Caki2 (cell line): ENCODE measurements at regions not wholly inside any gene's neighbourhood (a gene's known extent, or its start where the extent isn't known, plus 50 kb on each side); places are given as distances from the start of the nearest gene placed in this dataset.
A peak's percentile ranks its signal among the peaks of the same experiment; 100 is the strongest.
"Not testable (repeated sequence)": the region's sequence is repeated elsewhere in the genome, so short reads cannot be mapped to it uniquely, and the experiment has no call there.

ENCODE experiments used
- DNase-seq: peaks from one replicate; pipeline ENCODE4 v3.0.0-alpha.2; 2015; ENCODE audit warnings: low read depth
- in situ Hi-C: cut with HindIII; loops from 2 replicates; pipeline ENCODE4 v1.10.0; 2016; ENCODE audit warnings: low sequenced_read_pairs, low pct_unique_long_range_greater_than_20kb, mixed read lengths

DNA sequence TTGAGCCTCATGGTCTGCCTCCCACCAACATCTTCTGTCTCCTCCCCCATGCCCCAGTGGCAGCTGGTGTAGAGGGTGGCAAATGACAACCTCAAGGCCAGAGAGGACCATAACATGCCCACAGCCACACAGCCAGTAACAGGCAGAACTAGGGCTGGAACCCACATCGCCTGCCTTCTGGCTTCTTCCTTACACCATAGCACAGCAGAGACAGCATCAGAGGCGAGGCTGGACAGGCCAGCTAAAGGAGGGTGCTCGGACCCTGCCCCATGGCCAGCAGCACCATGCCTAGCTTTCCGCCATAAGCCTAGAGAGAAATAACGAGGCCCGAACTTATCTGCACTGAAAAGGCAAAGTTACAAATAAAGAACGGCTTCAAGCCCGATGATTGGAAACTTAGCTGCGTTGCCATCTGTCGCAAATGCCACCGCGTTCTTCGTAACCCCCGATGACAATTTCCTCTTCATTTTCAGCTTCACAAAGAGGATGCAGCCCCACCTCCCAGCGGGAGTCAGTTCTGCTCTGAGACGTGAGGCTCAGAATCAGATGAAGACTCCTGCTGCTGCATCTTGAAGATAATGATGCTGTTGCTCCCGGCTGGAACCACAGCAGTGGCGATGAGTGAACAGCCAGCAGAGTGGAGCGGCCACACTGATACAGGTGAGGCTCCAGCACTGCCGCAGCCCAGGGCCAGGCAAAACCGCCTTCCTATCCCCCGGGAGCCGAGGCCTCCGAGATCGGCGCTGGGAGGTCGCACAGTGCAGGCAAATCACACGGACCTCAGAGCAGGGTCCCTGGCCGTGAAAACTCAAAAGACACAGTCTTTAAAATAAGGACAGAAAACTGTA, 73.8 kb upstream of the RTL6 start:
- in situ Hi-C loops, result no loop called here
- DNase-seq, result no peak

DNA sequence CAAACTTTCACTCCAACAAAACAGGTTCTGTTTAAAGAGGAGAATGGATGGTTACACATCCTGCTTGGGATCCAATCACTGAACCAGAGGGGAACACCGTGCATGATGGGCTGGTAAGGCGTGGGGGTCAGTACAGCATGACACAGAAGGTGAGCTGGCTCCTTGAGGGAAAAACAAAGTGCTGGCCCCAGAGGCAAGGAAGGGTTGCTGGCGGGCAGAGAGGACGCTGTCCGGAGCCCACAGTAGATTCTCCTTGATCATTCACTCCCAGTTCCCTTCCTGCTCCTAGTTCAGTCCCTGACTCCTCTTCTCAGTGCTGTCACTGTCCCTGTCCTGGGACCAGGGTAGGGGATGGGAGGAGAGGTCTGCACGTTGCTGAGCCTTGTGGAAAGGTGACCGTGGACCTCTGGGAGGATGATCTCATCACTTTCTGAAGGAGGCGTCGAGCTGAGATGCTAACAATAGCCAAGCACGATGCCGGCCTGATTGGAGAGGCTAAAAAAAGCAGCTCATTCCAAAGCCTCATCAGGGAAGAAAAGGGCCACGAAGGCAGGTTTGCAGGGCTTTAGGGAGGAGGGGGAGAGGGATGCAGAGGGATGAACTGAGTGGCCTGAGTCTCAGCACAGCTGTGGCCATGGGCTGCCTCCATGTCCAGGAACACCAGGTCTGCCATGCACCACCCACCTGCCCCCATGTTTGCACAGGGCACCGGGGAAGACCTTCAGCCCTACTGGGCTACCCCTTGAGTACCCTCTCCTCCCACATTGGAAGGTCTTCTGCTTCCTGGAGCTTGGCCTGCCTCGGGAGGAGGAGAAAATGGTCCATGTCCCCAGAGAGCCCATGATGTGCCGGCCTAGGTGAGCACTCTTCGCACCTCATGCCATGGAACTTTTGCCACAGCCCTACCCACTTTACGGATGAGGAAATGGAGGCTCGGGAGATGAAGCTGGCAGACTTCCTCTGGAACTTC, 72.7 kb upstream of the RTL6 start:
- no peak for DNase-seq
- in situ Hi-C loops, result no loop called here

DNA sequence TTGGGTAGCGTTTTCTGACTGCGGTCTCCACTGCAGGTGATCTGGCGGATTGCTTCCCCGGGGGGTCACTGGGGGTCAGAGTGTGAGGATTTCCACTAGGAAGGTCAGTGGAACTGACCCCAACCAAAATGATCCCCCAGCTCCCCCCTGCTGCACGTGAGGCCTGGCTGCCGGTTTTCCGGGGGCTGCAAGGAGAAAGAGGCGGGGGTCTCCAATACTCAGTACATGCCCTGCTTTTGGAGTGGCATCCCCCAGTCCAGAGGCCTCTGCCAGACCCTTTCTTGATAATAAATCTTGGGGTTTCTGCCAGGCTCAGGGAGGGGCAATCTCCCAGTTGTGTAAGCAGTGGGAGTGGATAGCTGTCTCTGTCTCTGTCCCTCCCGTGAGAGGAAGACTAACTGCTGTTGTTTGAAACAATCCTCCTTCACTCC, 71.5 kb upstream of the RTL6 start:
- DNase-seq, result no peak
- in situ Hi-C loops, result no loop called here

DNA sequence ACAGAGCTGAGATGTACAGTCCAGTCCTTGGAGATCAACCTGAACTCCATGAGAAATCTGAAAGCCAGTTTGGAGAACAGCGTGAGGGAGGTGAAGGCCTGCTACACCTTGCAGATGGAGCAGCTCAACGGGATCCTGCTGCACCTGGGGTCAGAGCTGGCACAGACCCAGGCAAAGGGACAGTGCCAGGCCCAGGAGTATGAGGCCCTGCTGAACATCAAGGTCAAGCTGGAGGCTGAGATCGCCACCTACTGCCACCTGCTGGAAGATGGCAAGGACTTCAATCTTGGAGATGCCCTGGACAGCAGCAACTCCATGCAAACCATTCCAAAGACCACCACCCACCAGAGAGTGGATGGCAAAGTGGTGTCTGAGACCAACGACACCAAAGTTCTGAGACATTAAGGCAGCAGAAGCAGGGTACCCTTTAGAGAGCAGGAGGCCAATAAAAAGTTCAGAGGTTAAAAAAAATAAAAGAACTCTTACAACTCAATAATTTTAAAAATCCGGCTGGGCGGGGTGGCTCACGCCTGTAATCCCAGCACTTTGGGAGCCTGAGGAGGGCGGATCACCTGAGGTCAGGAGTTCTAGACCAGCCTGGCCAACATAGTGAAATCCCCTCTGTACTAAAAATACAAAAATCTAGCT, 69.9 kb upstream of the RTL6 start:
- DNase-seq, result no peak
- in situ Hi-C loops, result no loop called here

DNA sequence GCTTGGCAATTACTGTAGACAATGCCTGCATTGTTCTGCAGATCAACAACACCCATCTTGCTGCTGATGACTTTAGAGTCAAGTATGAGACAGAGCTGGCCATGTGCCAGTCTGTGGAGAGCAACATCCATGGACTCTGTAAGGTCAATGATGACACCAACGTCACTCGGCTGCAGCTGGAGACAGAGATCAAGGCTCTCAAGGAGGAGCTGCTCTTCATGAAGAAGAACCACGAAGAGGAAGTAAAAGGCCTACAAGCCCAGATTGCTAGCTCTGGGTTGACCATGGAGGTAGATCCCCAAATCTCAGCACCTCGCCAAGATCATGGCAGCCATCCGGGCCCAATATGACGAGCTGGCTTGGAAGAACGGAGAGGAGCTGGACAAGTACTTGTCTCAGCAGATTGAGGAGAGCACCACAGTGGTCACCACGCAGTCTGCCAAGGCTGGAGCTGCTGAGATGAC, 69.4 kb upstream of the RTL6 start:
- in situ Hi-C loops, result not testable (repeated sequence)
- peak; percentile 39 for DNase-seq

DNA sequence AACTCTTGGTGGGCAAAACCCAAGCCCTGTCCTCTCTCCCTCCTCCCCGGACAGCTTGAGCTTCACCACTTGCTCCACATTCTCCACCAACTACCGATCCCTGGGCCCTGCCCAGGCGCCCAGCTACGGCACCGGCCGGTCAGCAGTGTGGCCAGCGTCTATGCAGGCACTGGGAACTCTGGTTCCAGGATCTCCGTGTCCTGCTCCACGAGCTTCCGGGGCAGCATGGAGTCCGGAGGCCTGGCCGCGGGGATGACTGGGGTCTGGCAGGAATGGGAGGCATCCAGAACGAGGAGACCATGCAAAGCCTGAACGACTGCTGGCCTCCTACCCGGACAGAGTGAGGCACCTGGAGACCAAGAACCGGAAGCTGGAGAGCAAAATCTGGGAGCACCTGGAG, 68.9 kb upstream of the RTL6 start:
- DNase-seq, result no peak
- in situ Hi-C loops, result no loop called here

DNA sequence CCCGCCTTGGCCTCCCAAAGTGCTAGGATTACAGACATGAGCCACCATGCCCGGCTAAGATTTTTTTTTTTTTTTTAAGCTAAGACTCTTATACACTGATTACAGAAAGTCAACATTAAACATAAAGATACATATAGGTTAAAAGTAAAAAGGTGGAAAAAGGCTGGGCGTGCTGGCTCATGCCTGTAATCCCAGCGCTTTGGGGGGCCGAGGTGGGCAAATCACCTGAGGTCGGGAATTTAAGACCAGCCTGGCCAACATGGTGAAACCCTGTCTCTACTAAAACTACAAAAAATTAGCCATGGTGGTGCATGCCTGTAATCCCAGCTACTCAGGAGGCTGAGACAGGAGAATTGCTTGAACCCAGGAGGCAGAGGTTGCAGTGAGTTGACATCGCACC, 64.6 kb upstream of the RTL6 start:
- in situ Hi-C loops, DNase-seq: not testable (repeated sequence)

DNA sequence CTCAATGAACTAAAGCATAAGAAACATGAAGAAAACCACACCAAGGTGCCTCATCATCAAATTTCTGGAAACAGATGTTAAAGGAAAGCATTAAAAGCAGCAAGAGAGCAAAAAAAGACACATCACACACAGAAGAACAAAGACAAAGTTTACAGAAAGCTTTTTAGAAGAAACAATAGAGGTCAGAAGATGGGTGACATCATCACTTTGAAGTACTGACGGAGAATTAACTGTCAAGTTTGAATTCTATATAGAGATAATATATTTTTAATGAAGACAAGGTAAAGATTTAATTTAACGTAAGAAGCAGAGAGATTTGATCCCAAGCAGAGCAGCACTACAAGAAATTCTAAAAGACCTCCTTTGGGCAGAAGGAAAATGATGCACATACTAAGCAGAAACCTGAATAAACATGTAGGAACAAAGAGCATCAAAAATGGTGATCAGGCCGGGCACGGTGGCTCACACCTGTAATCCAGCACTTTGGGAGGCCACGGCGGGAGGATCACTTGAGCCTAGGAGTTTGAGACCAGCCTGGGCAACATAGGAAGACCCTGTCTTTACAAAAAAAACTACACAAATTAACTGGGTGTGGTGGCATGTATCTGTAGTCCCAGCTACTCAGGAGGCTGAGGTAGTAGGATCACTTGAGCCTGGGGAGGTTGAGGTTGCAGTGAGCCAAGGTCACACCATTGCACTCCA, 63.3 kb upstream of the RTL6 start:
- in situ Hi-C loops, result no loop called here
- DNase-seq, result no peak

DNA sequence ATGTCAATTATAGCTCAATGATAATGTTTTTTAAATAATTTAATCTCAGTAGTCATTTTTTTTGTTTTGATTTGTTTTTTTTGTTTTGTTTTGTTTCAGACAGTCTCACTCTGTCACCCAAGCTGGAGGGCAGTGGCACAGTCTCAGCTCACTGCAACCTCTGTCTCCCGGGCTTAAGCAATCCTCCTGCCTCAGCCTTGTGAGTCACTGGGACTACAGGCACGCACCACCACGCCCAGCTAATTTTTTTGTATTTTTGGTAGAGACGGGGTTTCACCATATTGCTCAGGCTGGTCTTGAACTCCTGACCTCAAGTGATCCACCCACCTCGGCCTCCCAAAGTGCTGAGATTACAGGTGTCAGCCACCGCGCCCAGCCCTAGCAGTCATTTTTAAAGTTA, 60.6 kb upstream of the RTL6 start:
- DNase-seq, in situ Hi-C loops: not testable (repeated sequence)

DNA sequence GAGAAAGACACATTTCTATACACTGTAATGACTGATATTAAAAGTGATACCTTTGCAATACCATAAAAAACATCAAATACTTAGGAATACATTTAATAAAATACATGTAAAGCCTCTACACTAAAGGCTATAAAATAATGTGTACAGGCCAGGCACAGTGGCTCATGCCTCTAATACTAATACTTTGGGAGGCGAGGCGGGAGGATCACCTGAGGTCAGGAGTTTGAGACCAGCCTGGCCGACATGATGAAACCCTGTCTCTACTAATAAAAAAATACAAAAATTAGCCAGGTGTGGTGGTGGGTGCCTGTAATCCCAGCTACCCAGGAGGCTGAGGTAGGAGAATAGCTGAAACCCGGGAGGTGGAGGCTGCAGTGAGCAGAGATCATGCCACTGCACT, 59.8 kb upstream of the RTL6 start:
- DNase-seq, in situ Hi-C loops: not testable (repeated sequence)

DNA sequence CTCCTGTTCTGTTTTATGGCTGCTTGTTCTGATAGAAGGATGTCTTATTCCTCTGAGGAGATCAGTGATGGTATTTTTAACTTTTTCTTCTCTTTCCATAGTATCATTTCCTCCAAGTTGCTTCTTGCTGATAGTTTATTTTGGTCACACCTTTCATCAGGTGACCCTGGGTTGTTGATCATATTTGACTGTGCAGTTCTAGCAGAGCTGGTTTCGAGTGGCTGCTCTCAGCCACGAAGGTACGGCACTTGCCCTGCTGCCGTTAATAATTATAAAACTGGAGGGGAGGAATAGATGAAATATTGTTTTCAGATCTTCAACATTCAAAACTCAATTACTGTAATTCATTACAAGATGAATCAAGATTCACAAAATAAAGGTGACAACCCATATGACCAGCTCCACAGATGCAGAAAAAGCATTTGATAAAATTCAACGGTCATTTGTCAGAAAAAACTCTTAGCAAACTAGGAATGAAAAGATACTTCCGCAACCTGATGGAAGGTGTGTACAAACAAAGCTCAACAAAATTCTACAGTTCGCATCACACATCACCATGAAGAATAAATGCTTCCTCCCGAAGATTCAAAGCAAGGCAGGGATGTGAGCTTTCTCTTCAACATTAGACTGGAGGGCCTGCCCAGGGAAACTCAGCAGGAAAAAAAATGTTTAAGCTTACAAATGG, 59.2 kb upstream of the RTL6 start:
- no peak for DNase-seq
- in situ Hi-C loops, result no loop called here

DNA sequence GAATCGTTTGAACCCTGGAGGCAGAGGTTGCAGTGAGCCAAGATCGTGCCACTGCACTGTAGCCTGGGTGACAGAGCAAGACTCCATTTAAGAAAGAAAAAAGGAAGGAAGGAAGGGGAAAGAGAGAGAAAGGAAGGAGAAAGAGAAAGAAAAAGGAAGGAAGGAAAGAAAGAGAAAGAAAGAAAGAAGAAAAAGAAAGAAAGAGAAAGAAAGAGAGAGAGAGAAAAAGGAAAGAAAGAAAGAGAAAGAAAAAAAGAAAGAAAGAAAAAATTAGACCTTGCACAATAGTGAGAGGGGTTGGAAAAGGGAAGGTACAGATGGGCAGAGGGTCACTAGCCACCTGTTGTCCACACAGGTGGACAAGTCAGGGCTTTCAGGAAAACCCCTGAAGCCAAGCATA, 57.6 kb upstream of the RTL6 start:
- in situ Hi-C loops, result no loop called here
- DNase-seq, result no peak

DNA sequence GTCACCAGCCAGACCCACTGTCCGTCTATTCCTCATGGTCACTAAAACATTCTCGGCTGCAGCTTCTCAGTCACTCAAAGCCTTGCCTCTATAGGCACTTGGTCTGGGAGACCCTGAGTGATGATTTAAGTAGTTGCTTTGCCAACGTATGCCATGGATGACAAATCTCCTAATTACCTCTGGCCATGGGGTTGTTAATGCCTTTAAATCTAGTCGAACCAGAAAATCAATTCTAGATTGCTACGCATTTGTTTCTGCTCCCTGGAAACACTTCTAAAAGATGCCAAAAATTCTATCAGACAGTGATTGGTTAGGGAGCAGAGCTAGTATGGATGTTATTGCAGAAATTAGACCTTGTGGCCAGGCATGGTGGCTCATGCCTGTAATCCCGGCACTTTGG, 57.0 kb upstream of the RTL6 start:
- in situ Hi-C loops, result no loop called here
- DNase-seq, result no peak

DNA sequence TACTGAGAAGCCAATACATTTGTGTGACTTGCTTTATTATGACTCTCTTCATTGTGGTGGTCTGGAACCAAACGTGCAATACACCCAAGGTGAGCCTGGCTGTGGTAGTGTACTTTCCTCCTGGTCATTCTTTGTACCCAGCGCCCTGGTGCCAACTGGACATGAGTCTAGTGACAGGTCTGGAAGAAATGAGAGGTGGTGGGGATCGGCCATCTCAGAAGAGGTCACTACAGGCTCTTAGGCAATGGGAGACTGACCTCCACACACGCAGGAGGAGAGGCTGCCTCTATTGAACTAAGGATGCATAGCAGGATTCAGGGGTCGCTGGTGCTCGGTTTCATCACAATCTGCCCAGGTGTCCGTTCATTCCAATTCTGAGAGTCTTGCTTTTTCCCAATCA, 56.4 kb upstream of the RTL6 start:
- DNase-seq, result no peak
- in situ Hi-C loops, result no loop called here

DNA sequence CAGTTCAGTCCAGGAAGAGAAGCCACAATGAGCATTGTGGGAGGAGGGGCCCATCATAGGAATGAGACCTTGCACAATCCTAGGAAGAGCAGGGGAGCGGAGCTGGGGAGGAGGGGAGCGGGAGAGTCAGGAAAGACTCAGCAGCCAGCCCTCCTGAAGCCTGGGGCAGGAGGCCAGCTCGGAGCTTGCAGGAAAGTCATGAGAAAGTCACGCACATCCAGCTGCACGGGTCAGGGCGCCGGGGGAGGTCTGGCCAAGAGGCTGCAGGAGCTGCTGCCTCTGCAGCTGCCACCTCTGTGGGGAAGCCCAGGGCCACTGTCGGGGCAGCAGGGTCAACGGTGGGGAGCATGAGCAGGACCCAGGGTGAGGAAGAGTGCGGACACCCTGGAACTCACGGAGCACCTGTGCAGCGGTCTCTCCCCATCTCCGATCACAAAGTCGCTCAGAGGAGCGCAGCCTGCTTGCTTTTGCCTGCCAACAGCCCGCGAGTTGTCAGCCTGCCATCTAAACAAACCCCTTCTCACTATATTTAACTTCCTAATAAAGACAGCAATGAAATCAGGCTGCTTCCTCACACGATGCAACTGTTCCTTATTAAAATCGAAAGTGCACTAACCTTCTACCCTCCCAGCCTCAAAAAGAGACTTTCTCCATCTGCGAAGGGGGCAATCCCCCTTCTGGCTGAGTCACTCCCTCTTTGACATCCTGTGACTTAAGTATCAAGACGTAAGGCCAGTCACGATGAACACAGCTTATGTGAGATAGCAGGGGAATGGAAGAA, 52.9 kb upstream of the RTL6 start:
- peak; percentile 90 for DNase-seq
- in situ Hi-C loops, result no loop called here

DNA sequence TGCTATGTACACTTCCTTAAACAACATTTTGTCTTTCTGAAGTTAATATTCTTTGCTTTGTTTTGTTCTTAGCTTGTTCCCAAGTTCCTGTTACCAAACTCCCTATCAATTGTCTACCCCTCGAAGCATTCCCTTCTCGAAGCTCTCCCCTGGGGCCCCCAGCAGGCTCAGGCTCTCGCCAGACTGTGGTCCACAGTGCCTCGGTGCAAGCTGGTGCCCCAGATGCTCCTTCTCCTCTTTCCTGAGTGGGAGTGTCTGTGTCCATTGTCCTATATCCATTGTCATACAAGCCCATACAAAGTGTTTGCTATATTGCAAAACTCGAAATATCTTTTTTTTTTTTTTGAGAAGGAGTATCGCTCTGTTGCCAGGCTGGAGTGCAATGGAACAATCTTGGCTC, 51.7 kb upstream of the RTL6 start:
- in situ Hi-C loops, result no loop called here

DNA sequence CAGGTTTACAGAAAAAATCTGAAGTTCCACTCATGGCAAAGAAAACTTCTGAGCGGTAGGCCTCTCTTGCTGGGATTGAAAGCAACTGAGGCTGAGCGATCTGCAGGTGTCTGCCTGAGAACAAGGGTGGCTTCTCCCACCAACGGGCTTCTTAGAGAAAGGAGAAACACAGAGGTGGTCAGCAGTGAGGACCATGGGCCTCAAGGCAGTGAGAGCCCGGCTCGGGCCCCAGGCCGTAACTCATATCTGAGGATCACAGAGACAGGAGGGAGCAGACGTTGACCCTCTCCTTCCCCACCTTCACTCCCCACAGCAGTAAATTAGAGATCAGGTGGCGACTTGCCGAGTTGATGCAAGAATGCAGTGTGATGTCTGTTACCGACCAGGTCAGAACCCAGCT, 50.9 kb upstream of the RTL6 start:
- DNase-seq, result no peak
- in situ Hi-C loops, result no loop called here

More for the DNA sequence above, 51.7 kb upstream of the RTL6 start:
- no peak for DNase-seq
